NB4 (cell line): ENCODE measurements at regions not wholly inside any gene's neighbourhood (a gene's known extent, or its start where the extent isn't known, plus 50 kb on each side); places are given as distances from the start of the nearest gene placed in this dataset.

Experiments used
- CTCF ChIP-seq: IDR thresholded peaks from one replicate; pipeline ENCODE4 v1.5.1; 2012; ENCODE audit warnings: low read depth, low read length
- MAX ChIP-seq: IDR thresholded peaks from 2 replicates; pipeline ENCODE4 v1.6.1; 2011; ENCODE audit warnings: low read depth, low read length
- POLR2A ChIP-seq: IDR thresholded peaks from 2 replicates; pipeline ENCODE4 v1.6.1; 2011; ENCODE audit warnings: mild to moderate bottlenecking; ENCODE audit not compliant: insufficient read length; ENCODE audit errors: extremely low read depth

GRCh38 chr11:28903716-28904115, 795.5 kb downstream of the METTL15 start:
- TF ChIP-seq CTCF (no peak), MAX (no peak), POLR2A (no peak)
